K562 (cell line): ENCODE measurements at regions not wholly inside any gene's neighbourhood (a gene's known extent, or its start where the extent isn't known, plus 50 kb on each side); places are given as distances from the start of the nearest gene placed in this dataset.

Source experiments
- ATAC-seq: fragments of 200-7000 bp; cut with Tn5 transposase; 3 replicates; pipeline ENCODE4 v1.9.1; 2020; ENCODE audit warnings: moderate library complexity
- BruUV-seq: library from RNA; stranded (reverse); fragments of 400-500 nt; replicated peaks from 2 replicates; lab custom pipeline; 2021; lab: Mats Ljungman, UMichigan
- CTCF ChIA-PET: fragments of 300-600 bp; formaldehyde crosslinking; extraction: SDS; loops from one replicate; lab custom pipeline; 2021; ENCODE audit warnings: low intra/inter-chr PET ratio; lab: Yijun Ruan, JAX
- POLR2A ChIA-PET: fragments of 300-600, 350-650 bp; sonication (Branson Sonifier 250); formaldehyde crosslinking; extraction: SDS; loops from one replicate; lab custom pipeline; 2021; ENCODE audit warnings: antibody characterized with exemption, inconsistent platforms; lab: Yijun Ruan, JAX
- DNase-seq, 4 experiments: peaks; one replicate each; pipeline versions ENCODE4 v3.0.0 to v3.0.0-alpha.2; 2011 to 2018; ENCODE audit warnings: low spot score in 3 of 4, mixed read lengths in 3 of 4; ENCODE audit errors: extremely low read depth in 1 of 4
- FAIRE-seq: peaks from 2 replicates; lab custom pipeline; 2011; peaks lifted over from hg19 to GRCh38; lab: Jason Lieb, UNC
- H2AFZ ChIP-seq: 2 replicates; pipeline ENCODE4 v1.6.0; 2011; ENCODE audit warnings: low read depth, low read length, control low read depth, inconsistent platforms
- H3K27ac ChIP-seq: fragments of 200-600 bp; 3 replicates; pipeline ENCODE4 v1.8.0; 2011; ENCODE audit warnings: low read depth, mild to moderate bottlenecking, control low read depth, inconsistent platforms, low read length, moderate library complexity, mixed read lengths; ENCODE audit errors: extremely low read depth
- H3K27me3 ChIP-seq, 2 experiments: fragments of 300-600 bp in 1 of 2; 2 replicates in 1 of 2; 3 replicates in 1 of 2; pipeline versions ENCODE4 v1.6.0 to v1.8.0; 2011; ENCODE audit warnings: inconsistent platforms in 2 of 2, low read length in 2 of 2, mild to moderate bottlenecking in 1 of 2, mixed read lengths in 1 of 2, moderate library complexity in 1 of 2; ENCODE audit not compliant: control insufficient read depth in 2 of 2, insufficient read depth in 2 of 2
- H3K36me3 ChIP-seq: fragments of 300-600 bp; 3 replicates; pipeline ENCODE4 v1.8.0; 2011; ENCODE audit warnings: mild to moderate bottlenecking, low read length, inconsistent platforms; ENCODE audit not compliant: control insufficient read depth, insufficient read depth
- H3K4me1 ChIP-seq, 2 experiments: fragments of 200-600 bp in 1 of 2; replicated peaks in 1 of 2; 2 replicates in 1 of 2; 3 replicates in 1 of 2; pipeline versions ENCODE4 v1.5.1 to v1.8.0; 2011; ENCODE audit warnings: inconsistent platforms in 2 of 2, low read length in 2 of 2, mild to moderate bottlenecking in 1 of 2, mixed read lengths in 1 of 2, moderate library complexity in 1 of 2; ENCODE audit not compliant: control insufficient read depth in 2 of 2, insufficient read depth in 2 of 2
- H3K4me2 ChIP-seq: 2 replicates; pipeline ENCODE4 v1.6.1; 2011; ENCODE audit warnings: low read length, control low read depth, inconsistent platforms, mixed read lengths; ENCODE audit not compliant: insufficient read depth
- H3K4me3 ChIP-seq: fragments of 200-600 bp; sonication (generic), shearing (Covaris generic); 2 replicates; pipeline ENCODE4 v1.5.1; 2016; ENCODE audit warnings: control low read depth, inconsistent platforms
- H3K79me2 ChIP-seq: fragments of 200-600 bp; 3 replicates; pipeline ENCODE4 v1.8.0; 2011; ENCODE audit warnings: low read length, inconsistent platforms; ENCODE audit not compliant: control insufficient read depth, insufficient read depth
- H3K9ac ChIP-seq, 2 experiments: 2 replicates each; pipeline versions ENCODE4 v1.6.0 to v1.6.1; 2011; ENCODE audit warnings: low read depth in 2 of 2, low read length in 2 of 2, control low read depth in 1 of 2, inconsistent platforms in 1 of 2, mild to moderate bottlenecking in 1 of 2, mixed read lengths in 1 of 2; ENCODE audit not compliant: insufficient read depth in 1 of 2
- H3K9me1 ChIP-seq: one replicate; pipeline ENCODE4 v1.6.0; 2011; ENCODE audit warnings: inconsistent platforms, mild to moderate bottlenecking, low read length, moderate library complexity; ENCODE audit not compliant: control insufficient read depth, insufficient read depth
- H3K9me3 ChIP-seq: replicated peaks from 2 replicates; pipeline ENCODE4 v1.5.1; 2011; ENCODE audit warnings: low read depth, low read length, inconsistent platforms; ENCODE audit not compliant: control insufficient read depth, insufficient read depth
- H4K20me1 ChIP-seq: replicated peaks from 2 replicates; pipeline ENCODE4 v1.6.1; 2011; ENCODE audit warnings: low read length, inconsistent platforms, mixed read lengths; ENCODE audit not compliant: control insufficient read depth, insufficient read depth
- FOXK1 ChIP-seq: sonication (generic); formaldehyde crosslinking; IDR thresholded peaks from 2 replicates; pipeline ENCODE4 v1.8.0; 2022; ENCODE audit warnings: missing genetic modification reagents, mild to moderate bottlenecking, borderline replicate concordance
- HMGXB4 ChIP-seq: sonication (generic); formaldehyde crosslinking; IDR thresholded peaks from 2 replicates; pipeline ENCODE4 v1.8.1; 2023; ENCODE audit warnings: mild to moderate bottlenecking, missing genetic modification reagents
- MTA3 ChIP-seq: fragments of 450-650 bp; formaldehyde crosslinking; IDR thresholded peaks from 2 replicates; pipeline ENCODE4 v1.6.1; 2017; ENCODE audit warnings: mild to moderate bottlenecking, borderline replicate concordance
- NFXL1 ChIP-seq: fragments of 450-650 bp; formaldehyde crosslinking; IDR thresholded peaks from 2 replicates; pipeline ENCODE4 v1.4.0; 2021; ENCODE audit warnings: mild to moderate bottlenecking
- NR0B1 ChIP-seq: fragments of 450-650 bp; IDR thresholded peaks from one replicate; pipeline ENCODE4 v1.6.1; 2018; ENCODE audit warnings: mild to moderate bottlenecking, moderate library complexity; ENCODE audit not compliant: partially characterized antibody
- TARDBP ChIP-seq: fragments of 450-650 bp; IDR thresholded peaks from 2 replicates; pipeline ENCODE4 v1.6.1; 2016
- ZFP91 ChIP-seq: sonication (generic); formaldehyde crosslinking; IDR thresholded peaks from 2 replicates; pipeline ENCODE4 v1.8.0; 2022; ENCODE audit warnings: mild to moderate bottlenecking, missing genetic modification reagents
- WGBS: fragments of 100-300 bp; shearing (Covaris generic); methylation state at CpG from one replicate; pipeline ENCODE4 v1.1.6; 2016; ENCODE audit warnings: low coverage, mixed read lengths; ENCODE audit not compliant: insufficient coverage; ENCODE audit errors: missing lambda C conversion rate; 5-methylcytosine and 5-hydroxymethylcytosine counted together
- in situ Hi-C: fragments of 300-500 bp; cut with MboI; formaldehyde crosslinking; loops from 4 replicates; pipeline ENCODE4 v1.15.0; 2018; ENCODE audit warnings: inconsistent platforms, mixed read lengths
- intact Hi-C: fragments of 100-400 bp; cut with micrococcal nuclease; formaldehyde crosslinking; loops from 2 replicates; pipeline ENCODE4 v1.14.2; 2022

- H3K4me3 ChIP-seq, result no peak overlapping the region
- no peak for ATAC-seq
- no peak for TF ChIP-seq HMGXB4 (CRISPR knock-in tag)
Observed at GRCh38 chr10:36178616-36179015, 536.5 kb upstream of the FZD8 start.

GRCh38 chr10:36177071-36177470, 535.0 kb upstream of the FZD8 start:
- H2AFZ ChIP-seq, result no peak overlapping the region
- H3K79me2 ChIP-seq, result no peaks in the 10 kb centered on the region
- DNase-seq, result no peak
- intact Hi-C loops (no loop called here), in situ Hi-C loops (no loop called here)
- TF ChIP-seq FOXK1 (CRISPR knock-in tag) (no peak), NR0B1 (no peak), ZFP91 (CRISPR knock-in tag) (no peak), NFXL1 (CRISPR knock-in tag) (no peak), TARDBP (no peak), MTA3 (no peak)
- POLR2A ChIA-PET, result no interaction called here
- no peaks in the 10 kb centered on the region for H4K20me1 ChIP-seq
- H3K4me2 ChIP-seq, result no peak overlapping the region
- no peaks in the 10 kb centered on the region for H3K4me1 ChIP-seq
- no peak for ATAC-seq
- H3K27ac ChIP-seq, result no peak overlapping the region
- no peak overlapping the region for H3K9ac ChIP-seq
- 0% methylated on average over 3 of the region's 3 CpGs for WGBS
- H3K36me3 ChIP-seq, result no peaks in the 10 kb centered on the region
- BruUV-seq, result no TSS peak
- CTCF ChIA-PET, result no interaction called here
- no peaks in the 10 kb centered on the region for H3K9me1 ChIP-seq
- H3K9me3 ChIP-seq, result no peaks in the 10 kb centered on the region
- no peak overlapping the region for H3K4me3 ChIP-seq
- no peak for FAIRE-seq
- H3K27me3 ChIP-seq, result no peaks in the 10 kb centered on the region

More at GRCh38 chr10:36178616-36179015, 536.5 kb upstream of the FZD8 start:
- ChIA-PET CTCF (no interaction called here), POLR2A (no interaction called here)
- no peaks in the 10 kb centered on the region for H3K27me3 ChIP-seq
- in situ Hi-C loops (no loop called here), intact Hi-C loops (no loop called here)
- 0% methylated on average over 3 of the region's 3 CpGs for WGBS
- no peaks in the 10 kb centered on the region for H3K36me3 ChIP-seq
- no peaks in the 10 kb centered on the region for H3K9me1 ChIP-seq
- no peaks in the 10 kb centered on the region for H3K4me1 ChIP-seq
- FAIRE-seq (no peak), DNase-seq (no peak)
- H3K9ac ChIP-seq, result no peak overlapping the region
- H3K4me2 ChIP-seq, result no peak overlapping the region
- no peak overlapping the region for H3K27ac ChIP-seq
- H3K79me2 ChIP-seq, result no peaks in the 10 kb centered on the region
- H4K20me1 ChIP-seq, result no peaks in the 10 kb centered on the region
- no peak overlapping the region for H2AFZ ChIP-seq
- H3K9me3 ChIP-seq, result no peaks in the 10 kb centered on the region
- no TSS peak for BruUV-seq
